ENCODE measurements at regions not wholly inside any gene's neighbourhood (a gene's known extent, or its start where the extent isn't known, plus 50 kb on each side); places are given as distances from the start of the nearest gene placed in this dataset.

DNA sequence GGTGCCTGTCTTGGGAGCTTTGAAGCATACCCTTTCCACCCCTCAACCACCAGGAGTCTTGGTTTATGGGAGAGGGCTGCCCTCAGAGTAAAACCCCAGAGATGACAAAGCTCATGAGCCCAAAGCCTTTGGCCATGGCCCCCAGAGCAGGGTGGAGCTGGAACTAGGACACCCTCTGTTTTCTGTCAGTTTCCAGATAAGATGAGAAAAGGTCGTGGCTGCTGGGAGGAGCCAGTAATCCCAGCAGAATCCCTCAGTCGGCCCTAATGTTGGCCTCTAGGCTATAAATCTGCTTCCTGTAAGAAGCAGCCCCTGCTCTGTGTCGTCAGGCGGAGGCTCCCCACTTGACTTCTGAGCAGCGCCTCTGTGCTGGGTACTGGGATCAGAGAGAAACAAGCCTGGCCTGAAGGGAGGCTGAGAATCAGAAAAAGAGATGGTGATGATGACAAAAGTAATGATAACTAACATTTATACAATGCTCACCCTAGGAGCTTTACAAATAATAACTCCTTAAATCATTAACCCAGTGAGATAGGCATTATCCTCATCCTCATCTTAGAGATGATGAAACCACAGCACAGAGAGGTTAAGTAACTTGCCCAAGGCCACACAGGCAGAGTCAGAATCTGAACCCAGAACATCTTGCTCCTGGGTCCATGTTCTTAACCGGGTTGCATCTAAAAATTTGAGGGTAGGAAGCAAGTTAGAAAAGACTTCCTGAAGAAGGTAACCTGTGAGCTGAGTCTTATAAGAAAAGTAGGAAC, 471.4 kb downstream of the SOX6 start:
- TF ChIP-seq POLR2A (IDR thresholded peaks at IDR 0.05), result no peak
- TF ChIP-seq, protein P1, sequence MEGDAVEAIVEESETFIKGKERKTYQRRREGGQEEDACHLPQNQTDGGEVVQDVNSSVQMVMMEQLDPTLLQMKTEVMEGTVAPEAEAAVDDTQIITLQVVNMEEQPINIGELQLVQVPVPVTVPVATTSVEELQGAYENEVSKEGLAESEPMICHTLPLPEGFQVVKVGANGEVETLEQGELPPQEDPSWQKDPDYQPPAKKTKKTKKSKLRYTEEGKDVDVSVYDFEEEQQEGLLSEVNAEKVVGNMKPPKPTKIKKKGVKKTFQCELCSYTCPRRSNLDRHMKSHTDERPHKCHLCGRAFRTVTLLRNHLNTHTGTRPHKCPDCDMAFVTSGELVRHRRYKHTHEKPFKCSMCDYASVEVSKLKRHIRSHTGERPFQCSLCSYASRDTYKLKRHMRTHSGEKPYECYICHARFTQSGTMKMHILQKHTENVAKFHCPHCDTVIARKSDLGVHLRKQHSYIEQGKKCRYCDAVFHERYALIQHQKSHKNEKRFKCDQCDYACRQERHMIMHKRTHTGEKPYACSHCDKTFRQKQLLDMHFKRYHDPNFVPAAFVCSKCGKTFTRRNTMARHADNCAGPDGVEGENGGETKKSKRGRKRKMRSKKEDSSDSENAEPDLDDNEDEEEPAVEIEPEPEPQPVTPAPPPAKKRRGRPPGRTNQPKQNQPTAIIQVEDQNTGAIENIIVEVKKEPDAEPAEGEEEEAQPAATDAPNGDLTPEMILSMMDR (IDR thresholded peaks at IDR 0.05), result no peak

Data from right lobe of liver (tissue), 4 donors.